ENCODE measurements at regions not wholly inside any gene's neighbourhood (a gene's known extent, or its start where the extent isn't known, plus 50 kb on each side); places are given as distances from the start of the nearest gene placed in this dataset.
A peak's percentile ranks its signal among the peaks of the same experiment; 100 is the strongest.
"Not testable (repeated sequence)": the region's sequence is repeated elsewhere in the genome, so short reads cannot be mapped to it uniquely, and the experiment has no call there.

- DNase-seq = no peak
These were observed 223.3 kb downstream of the RAP2B start for GRCh38 chr3:153385343-153385742.

- DNase-seq = no peak
These were observed 230.3 kb downstream of the RAP2B start for GRCh38 chr3:153392363-153392762.

- no peak for DNase-seq
These were observed 232.0 kb downstream of the RAP2B start for GRCh38 chr3:153394017-153394416.

GRCh38 chr3:153396581-153396980 lies 234.6 kb downstream of the RAP2B start:
- no peak for DNase-seq

- no peak for DNase-seq
These were observed 235.8 kb downstream of the RAP2B start for GRCh38 chr3:153397794-153398193.

GRCh38 chr3:153399636-153400035 lies 237.6 kb downstream of the RAP2B start:
- no peak for DNase-seq

- no peak for DNase-seq
These were observed 238.6 kb downstream of the RAP2B start for GRCh38 chr3:153400641-153401040.

- no peak for DNase-seq
These were observed 242.1 kb downstream of the RAP2B start for GRCh38 chr3:153404157-153404556.

GRCh38 chr3:153405320-153405719 lies 243.3 kb downstream of the RAP2B start:
- DNase-seq = not testable (repeated sequence)

- DNase-seq = no peak
These were observed 248.5 kb downstream of the RAP2B start for GRCh38 chr3:153410517-153410916.

GRCh38 chr3:153414982-153415381 lies 253.0 kb downstream of the RAP2B start:
- no peak for DNase-seq

GRCh38 chr3:153422314-153422713 lies 260.3 kb downstream of the RAP2B start:
- no peak for DNase-seq

- DNase-seq = not testable (repeated sequence)
These were observed 261.8 kb downstream of the RAP2B start for GRCh38 chr3:153423820-153424219.

GRCh38 chr3:153426344-153426743 lies 264.3 kb downstream of the RAP2B start:
- no peak for DNase-seq

GRCh38 chr3:153426803-153427202 lies 264.8 kb downstream of the RAP2B start:
- no peak for DNase-seq

GRCh38 chr3:153429821-153430220 lies 267.8 kb downstream of the RAP2B start:
- DNase-seq = no peak

GRCh38 chr3:153431076-153431475 lies 269.1 kb downstream of the RAP2B start:
- DNase-seq = no peak

- DNase-seq = no peak
These were observed 275.6 kb downstream of the RAP2B start for GRCh38 chr3:153437666-153438065.

- no peak for DNase-seq
These were observed 276.2 kb downstream of the RAP2B start for GRCh38 chr3:153438271-153438670.

- DNase-seq = no peak
These were observed 277.8 kb downstream of the RAP2B start for GRCh38 chr3:153439780-153440179.

GRCh38 chr3:153440311-153440710 lies 278.3 kb downstream of the RAP2B start:
- DNase-seq = no peak

GRCh38 chr3:153442386-153442785 lies 280.4 kb downstream of the RAP2B start:
- DNase-seq = no peak

- DNase-seq = peak in 1 of 2 donors; percentile 23
These were observed 280.9 kb downstream of the RAP2B start for GRCh38 chr3:153442799-153443487.

- peak in 1 of 2 donors; percentile 6 for DNase-seq
These were observed 281.9 kb downstream of the RAP2B start for GRCh38 chr3:153443961-153444360.

- no peak for DNase-seq
These were observed 283.8 kb downstream of the RAP2B start for GRCh38 chr3:153445817-153446216.

Measured in CD4-positive, alpha-beta T cell treated with Interleukin-4 for 1 hour (primary cell).